ENCODE measurements at regions not wholly inside any gene's neighbourhood (a gene's known extent, or its start where the extent isn't known, plus 50 kb on each side); places are given as distances from the start of the nearest gene placed in this dataset.

DNA sequence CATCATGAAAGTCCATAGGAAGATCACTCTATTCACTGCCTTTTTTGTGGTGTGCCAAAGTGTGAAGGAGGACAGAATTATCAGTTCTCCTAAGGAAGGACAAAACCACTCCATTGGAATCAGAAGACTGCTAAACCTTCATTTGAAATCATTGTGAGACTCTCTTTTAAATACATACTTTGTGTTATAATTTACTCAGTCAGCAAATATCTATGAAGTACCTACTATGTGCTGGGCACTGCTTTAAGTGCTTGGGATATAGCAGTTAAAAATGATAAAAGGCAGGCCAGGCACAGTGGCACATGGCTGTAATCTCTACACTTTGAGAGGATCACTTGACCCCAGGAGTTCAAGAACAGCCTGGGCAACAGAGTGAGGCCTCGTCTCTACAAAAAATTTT is 692.3 kb downstream of the DSC3 start:
- DNase-seq (ENCODE audit: low read depth, low spot score): no peak
- Histone ChIP-seq H3K4me1 (ENCODE audit: control insufficient read depth, insufficient read depth, low read length) (no peaks in the 10 kb centered on the region), H3K27ac (ENCODE audit: low read length) (no peak overlapping the region), H3K27me3 (ENCODE audit: control insufficient read depth, insufficient read depth, low read length) (no peaks in the 10 kb centered on the region), H3K4me3 (ENCODE audit: low read depth in 2 of 2, low read length in 2 of 2) (no peak overlapping the region), H3K9me3 (ENCODE audit: control insufficient read depth, insufficient read depth, low read depth, low read length) (no peaks in the 10 kb centered on the region), H3K36me3 (ENCODE audit: control insufficient read depth, insufficient read depth, low read length) (no peaks in the 10 kb centered on the region)
- in situ Hi-C loops (cut with HindIII; ENCODE audit: low pct_unique_long_range_greater_than_20kb, low sequenced_read_pairs) (no loop called here), intact Hi-C loops (cut with micrococcal nuclease; ENCODE audit: unreplicated experiment) (no loop called here)
- no peak for ATAC-seq
- CTCF ChIA-PET: no interaction called here
- POLR2A ChIA-PET: no interaction called here
- BruUV-seq (replicated peaks): no TSS peak
- TF ChIP-seq SIN3A (IDR thresholded peaks at IDR 0.05; ENCODE audit: borderline replicate concordance, insufficient read depth, low read depth, low read length): no peak
- TF ChIP-seq POLR2AphosphoS5 (IDR thresholded peaks at IDR 0.05; ENCODE audit: low read depth, low read length): no peak
- no peak for TF ChIP-seq TCF7L2 (IDR thresholded peaks at IDR 0.05; ENCODE audit: low read depth, low read length)

DNA sequence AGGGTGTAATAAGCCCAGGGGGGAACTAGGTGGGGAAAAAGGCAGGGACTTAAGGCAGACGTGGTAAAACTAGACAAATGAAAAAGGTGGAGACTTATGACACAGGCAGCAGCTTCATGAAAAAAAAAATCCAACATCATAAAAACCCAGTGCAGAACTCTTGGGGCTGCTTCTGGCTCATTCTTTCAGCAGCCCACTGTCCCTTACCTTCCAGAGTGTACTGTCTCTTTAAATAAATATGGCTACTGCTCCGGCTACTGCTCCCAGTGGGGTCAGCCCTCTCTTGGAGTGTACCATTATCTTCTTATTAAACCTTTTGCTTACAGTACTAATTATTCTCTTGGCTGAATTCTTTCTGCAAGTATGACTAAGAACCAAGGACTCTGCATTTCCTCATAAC is 699.5 kb downstream of the DSC3 start:
- ATAC-seq (no peak), DNase-seq (ENCODE audit: low read depth, low spot score) (no peak)
- BruUV-seq (replicated peaks): no TSS peak
- TF ChIP-seq TCF7L2 (IDR thresholded peaks at IDR 0.05; ENCODE audit: low read depth, low read length) (no peak), SIN3A (IDR thresholded peaks at IDR 0.05; ENCODE audit: borderline replicate concordance, insufficient read depth, low read depth, low read length) (no peak)
- TF ChIP-seq, protein P1, sequence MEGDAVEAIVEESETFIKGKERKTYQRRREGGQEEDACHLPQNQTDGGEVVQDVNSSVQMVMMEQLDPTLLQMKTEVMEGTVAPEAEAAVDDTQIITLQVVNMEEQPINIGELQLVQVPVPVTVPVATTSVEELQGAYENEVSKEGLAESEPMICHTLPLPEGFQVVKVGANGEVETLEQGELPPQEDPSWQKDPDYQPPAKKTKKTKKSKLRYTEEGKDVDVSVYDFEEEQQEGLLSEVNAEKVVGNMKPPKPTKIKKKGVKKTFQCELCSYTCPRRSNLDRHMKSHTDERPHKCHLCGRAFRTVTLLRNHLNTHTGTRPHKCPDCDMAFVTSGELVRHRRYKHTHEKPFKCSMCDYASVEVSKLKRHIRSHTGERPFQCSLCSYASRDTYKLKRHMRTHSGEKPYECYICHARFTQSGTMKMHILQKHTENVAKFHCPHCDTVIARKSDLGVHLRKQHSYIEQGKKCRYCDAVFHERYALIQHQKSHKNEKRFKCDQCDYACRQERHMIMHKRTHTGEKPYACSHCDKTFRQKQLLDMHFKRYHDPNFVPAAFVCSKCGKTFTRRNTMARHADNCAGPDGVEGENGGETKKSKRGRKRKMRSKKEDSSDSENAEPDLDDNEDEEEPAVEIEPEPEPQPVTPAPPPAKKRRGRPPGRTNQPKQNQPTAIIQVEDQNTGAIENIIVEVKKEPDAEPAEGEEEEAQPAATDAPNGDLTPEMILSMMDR (IDR thresholded peaks at IDR 0.05): no peak
- Histone ChIP-seq H3K27me3 (ENCODE audit: control insufficient read depth, insufficient read depth, low read length) (no peaks in the 10 kb centered on the region), H3K4me3 (ENCODE audit: low read depth in 2 of 2, low read length in 2 of 2) (no peak overlapping the region), H3K36me3 (ENCODE audit: control insufficient read depth, insufficient read depth, low read length) (no peaks in the 10 kb centered on the region), H3K27ac (ENCODE audit: low read length) (no peak overlapping the region), H3K4me1 (ENCODE audit: control insufficient read depth, insufficient read depth, low read length) (no peaks in the 10 kb centered on the region), H3K9me3 (ENCODE audit: control insufficient read depth, insufficient read depth, low read depth, low read length) (no peaks in the 10 kb centered on the region)
- POLR2A ChIA-PET: no interaction called here
- CTCF ChIA-PET: no interaction called here
- intact Hi-C loops (cut with micrococcal nuclease; ENCODE audit: unreplicated experiment) (no loop called here), in situ Hi-C loops (cut with HindIII; ENCODE audit: low pct_unique_long_range_greater_than_20kb, low sequenced_read_pairs) (no loop called here)

DNA sequence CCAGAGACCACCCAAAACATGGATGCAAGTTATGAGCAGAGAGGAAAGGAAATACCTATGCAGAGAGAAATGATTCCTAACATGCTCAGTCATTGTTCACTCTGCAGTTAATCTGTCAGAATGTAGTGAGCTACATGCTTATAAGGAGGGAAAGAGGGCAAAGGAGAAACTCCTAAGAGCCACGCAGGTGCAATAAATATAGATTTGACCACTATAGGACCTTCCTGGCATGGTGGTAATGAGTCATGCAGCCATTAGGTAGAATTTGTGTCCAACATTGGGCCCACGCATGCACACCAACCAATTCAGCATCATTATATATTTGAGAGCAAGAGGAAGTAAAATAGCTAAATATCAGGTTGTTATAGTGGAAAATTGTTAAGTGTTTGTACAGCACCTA is 699.9 kb downstream of the DSC3 start:
- H3K36me3 ChIP-seq (ENCODE audit: control insufficient read depth, insufficient read depth, low read length): no peaks in the 10 kb centered on the region
- H3K27me3 ChIP-seq (ENCODE audit: control insufficient read depth, insufficient read depth, low read length): no peaks in the 10 kb centered on the region
- H3K4me3 ChIP-seq (ENCODE audit: low read depth in 2 of 2, low read length in 2 of 2): no peak overlapping the region
- no peak for DNase-seq (ENCODE audit: low read depth, low spot score)
- ChIA-PET POLR2A (no interaction called here), CTCF (no interaction called here)
- TF ChIP-seq REST (IDR thresholded peaks at IDR 0.05; ENCODE audit: insufficient read depth in 1 of 2, low read depth in 2 of 2, low read length in 1 of 2) (no peak), SIN3A (IDR thresholded peaks at IDR 0.05; ENCODE audit: borderline replicate concordance, insufficient read depth, low read depth, low read length) (no peak), POLR2AphosphoS5 (IDR thresholded peaks at IDR 0.05; ENCODE audit: low read depth, low read length) (no peak), TCF7L2 (IDR thresholded peaks at IDR 0.05; ENCODE audit: low read depth, low read length) (no peak)
- TF ChIP-seq, protein P1 (IDR thresholded peaks at IDR 0.05): no peak
- no peaks in the 10 kb centered on the region for H3K9me3 ChIP-seq (ENCODE audit: control insufficient read depth, insufficient read depth, low read depth, low read length)
- no peak overlapping the region for H3K27ac ChIP-seq (ENCODE audit: low read length)
- in situ Hi-C loops (cut with HindIII; ENCODE audit: low pct_unique_long_range_greater_than_20kb, low sequenced_read_pairs): no loop called here
- no TSS peak for BruUV-seq (replicated peaks)
- H3K4me1 ChIP-seq (ENCODE audit: control insufficient read depth, insufficient read depth, low read length): no peaks in the 10 kb centered on the region
- intact Hi-C loops (cut with micrococcal nuclease; ENCODE audit: unreplicated experiment): no loop called here
- no peak for ATAC-seq

Data from Panc1 (cell line).